H1 (cell line): ENCODE measurements at regions not wholly inside any gene's neighbourhood (a gene's known extent, or its start where the extent isn't known, plus 50 kb on each side); places are given as distances from the start of the nearest gene placed in this dataset.

ENCODE experiments used
- CTCF ChIA-PET: fragments of 300-600 bp; sonication (Branson Sonifier 250); formaldehyde crosslinking; loops from one replicate; lab custom pipeline; 2021; ENCODE audit not compliant: partially characterized antibody; lab: Charles Lee
- POLR2A ChIA-PET: fragments of 300-600 bp; sonication (Branson Sonifier 250); formaldehyde crosslinking; loops from one replicate; lab custom pipeline; 2021; ENCODE audit warnings: inconsistent platforms; ENCODE audit not compliant: partially characterized antibody; lab: Charles Lee
- DNase-seq, 2 experiments: peaks; one replicate each; pipeline versions ENCODE4 v3.0.0 to v3.0.0-alpha.2; 2010 to 2022; ENCODE audit warnings: low spot score in 2 of 2, low read depth in 1 of 2, mixed read lengths in 1 of 2
- FAIRE-seq: peaks from 2 replicates; lab custom pipeline; 2011; peaks lifted over from hg19 to GRCh38; lab: Jason Lieb, UNC
- H2AFZ ChIP-seq: 2 replicates; pipeline ENCODE4 v1.8.1; 2012; ENCODE audit warnings: low read length, inconsistent platforms
- H2AK5ac ChIP-seq: 2 replicates; pipeline ENCODE4 v1.6.1; 2013; ENCODE audit warnings: low read depth, low read length
- H2BK120ac ChIP-seq: replicated peaks from 2 replicates; pipeline ENCODE3; 2013; ENCODE audit warnings: low read depth, low read length, inconsistent platforms
- H2BK12ac ChIP-seq: 2 replicates; pipeline ENCODE4 v1.6.1; 2013; ENCODE audit warnings: low read depth, low read length
- H2BK15ac ChIP-seq: 2 replicates; pipeline ENCODE4 v1.6.1; 2013; ENCODE audit warnings: low read length
- H2BK20ac ChIP-seq: 2 replicates; pipeline ENCODE4 v1.6.1; 2013; ENCODE audit warnings: low read length
- H2BK5ac ChIP-seq: 2 replicates; pipeline ENCODE4 v1.6.1; 2013; ENCODE audit warnings: low read depth, low read length
- H3K14ac ChIP-seq: 2 replicates; pipeline ENCODE4 v1.6.1; 2013; ENCODE audit warnings: inconsistent platforms; ENCODE audit not compliant: insufficient read length
- H3K18ac ChIP-seq: 2 replicates; pipeline ENCODE4 v1.6.1; 2013; ENCODE audit warnings: low read length; ENCODE audit errors: extremely low read depth
- H3K23ac ChIP-seq: 2 replicates; pipeline ENCODE4 v1.6.1; 2013; ENCODE audit warnings: inconsistent platforms; ENCODE audit not compliant: insufficient read length
- H3K23me2 ChIP-seq: 2 replicates; pipeline ENCODE4 v1.6.1; 2013; ENCODE audit warnings: low read depth, low read length
- H3K27ac ChIP-seq: 2 replicates; pipeline ENCODE4 v1.6.1; 2011; ENCODE audit warnings: low read depth, low read length, inconsistent platforms
- H3K27me3 ChIP-seq, 4 experiments: replicated peaks in 1 of 4; 1 replicate in 1 of 4; 2 replicates in 3 of 4; pipeline versions ENCODE4 v1.6.1 to v1.8.1; 2011 to 2013; ENCODE audit warnings: low read length in 3 of 4, mild to moderate bottlenecking in 3 of 4, inconsistent platforms in 2 of 4, mixed read lengths in 2 of 4, moderate library complexity in 1 of 4; ENCODE audit not compliant: control insufficient read depth in 3 of 4, insufficient read depth in 3 of 4; ENCODE audit errors: extremely low read depth in 1 of 4
- H3K36me3 ChIP-seq, 4 experiments: 2 replicates each; pipeline versions ENCODE4 v1.6.1 to v1.8.1; 2011 to 2013; ENCODE audit warnings: mild to moderate bottlenecking in 4 of 4, low read length in 3 of 4, moderate library complexity in 2 of 4, control low read depth in 1 of 4, inconsistent platforms in 1 of 4; ENCODE audit not compliant: insufficient read depth in 4 of 4, control insufficient read depth in 2 of 4
- H3K4ac ChIP-seq: replicated peaks from 2 replicates; pipeline ENCODE3; 2013; ENCODE audit warnings: low read length, low read depth, mixed read lengths, inconsistent platforms; ENCODE audit not compliant: insufficient read length
- H3K4me1 ChIP-seq, 4 experiments: replicated peaks in 1 of 4; 1 replicate in 1 of 4; 2 replicates in 3 of 4; pipeline versions ENCODE4 v1.6.1 to v1.8.1; 2011 to 2013; ENCODE audit warnings: low read length in 3 of 4, inconsistent platforms in 2 of 4, mixed read lengths in 1 of 4; ENCODE audit not compliant: insufficient read depth in 4 of 4, control insufficient read depth in 3 of 4
- H3K4me2 ChIP-seq, 2 experiments: 2 replicates each; pipeline versions ENCODE4 v1.6.1 to v1.8.1; 2011 to 2013; ENCODE audit warnings: low read depth in 2 of 2, low read length in 2 of 2, control low read depth in 1 of 2, inconsistent platforms in 1 of 2, mild to moderate bottlenecking in 1 of 2; ENCODE audit not compliant: insufficient read depth in 1 of 2
- H3K4me3 ChIP-seq, 4 experiments: fragments of 200-600, 300-600 bp in 1 of 4; sonication (generic), shearing (Covaris generic), sonication (Bioruptor Twin) in 1 of 4; 2 replicates each; pipeline versions ENCODE4 v1.5.1 to v1.8.1; 2011 to 2016; ENCODE audit warnings: low read length in 4 of 4, low read depth in 3 of 4, control low read depth in 2 of 4, inconsistent platforms in 2 of 4, mild to moderate bottlenecking in 2 of 4, mixed read lengths in 1 of 4, moderate library complexity in 1 of 4; ENCODE audit not compliant: insufficient read depth in 2 of 4; ENCODE audit errors: extremely low read depth in 1 of 4
- H3K56ac ChIP-seq: replicated peaks from 2 replicates; pipeline ENCODE3; 2013; ENCODE audit warnings: low read depth, mild to moderate bottlenecking, mixed read lengths, low read length, inconsistent platforms; ENCODE audit not compliant: insufficient read length
- H3K79me1 ChIP-seq: 2 replicates; pipeline ENCODE4 v1.6.1; 2013; ENCODE audit warnings: low read depth, low read length, control low read depth
- H3K79me2 ChIP-seq, 2 experiments: 2 replicates each; pipeline versions ENCODE4 v1.6.1 to v1.8.1; 2012 to 2013; ENCODE audit warnings: low read length in 2 of 2, mild to moderate bottlenecking in 2 of 2, inconsistent platforms in 1 of 2; ENCODE audit not compliant: insufficient read depth in 2 of 2, control insufficient read depth in 1 of 2
- H3K9ac ChIP-seq, 4 experiments: replicated peaks in 1 of 4; 1 replicate in 1 of 4; 2 replicates in 3 of 4; pipeline versions ENCODE4 v1.6.1 to v1.8.1; 2011 to 2013; ENCODE audit warnings: low read depth in 3 of 4, low read length in 3 of 4, control low read depth in 2 of 4, mild to moderate bottlenecking in 2 of 4, moderate library complexity in 2 of 4, inconsistent platforms in 1 of 4; ENCODE audit errors: extremely low read depth in 1 of 4
- H3K9me3 ChIP-seq, 2 experiments: 2 replicates each; pipeline versions ENCODE4 v1.6.1 to v1.8.1; 2012 to 2013; ENCODE audit warnings: mild to moderate bottlenecking in 2 of 2, moderate library complexity in 2 of 2, control low read depth in 1 of 2, inconsistent platforms in 1 of 2, low read depth in 1 of 2, low read length in 1 of 2, mixed read lengths in 1 of 2; ENCODE audit not compliant: insufficient read depth in 2 of 2
- H4K20me1 ChIP-seq, 2 experiments: replicated peaks in 1 of 2; 2 replicates each; pipeline versions ENCODE3 to v1.8.1; 2011 to 2013; ENCODE audit warnings: inconsistent platforms in 2 of 2, low read length in 2 of 2, mild to moderate bottlenecking in 1 of 2; ENCODE audit not compliant: insufficient read depth in 2 of 2, control insufficient read depth in 1 of 2
- H4K5ac ChIP-seq: 2 replicates; pipeline ENCODE4 v1.6.1; 2013; ENCODE audit warnings: low read length, low read depth, mixed read lengths, inconsistent platforms; ENCODE audit not compliant: insufficient read length
- H4K8ac ChIP-seq: 2 replicates; pipeline ENCODE4 v1.8.0; 2013; ENCODE audit warnings: mild to moderate bottlenecking, moderate library complexity, low read length, inconsistent platforms; ENCODE audit not compliant: insufficient read depth; ENCODE audit errors: extremely low read depth
- H4K91ac ChIP-seq: replicated peaks from 2 replicates; pipeline ENCODE3; 2013; ENCODE audit warnings: low read length, mixed read lengths, inconsistent platforms; ENCODE audit not compliant: insufficient read length
- ATF3 ChIP-seq: IDR thresholded peaks from 2 replicates; pipeline ENCODE4 v1.6.1; 2011; ENCODE audit warnings: low read depth, mild to moderate bottlenecking, low read length; ENCODE audit not compliant: insufficient read depth
- EP300 ChIP-seq, 2 experiments: IDR thresholded peaks; 1 replicate in 1 of 2; 2 replicates in 1 of 2; pipeline ENCODE4 v1.6.1; 2011 to 2012; ENCODE audit warnings: low read depth in 2 of 2, low read length in 2 of 2, mild to moderate bottlenecking in 2 of 2, borderline replicate concordance in 1 of 2, inconsistent platforms in 1 of 2, moderate library complexity in 1 of 2
- JUND ChIP-seq: IDR thresholded peaks from 2 replicates; pipeline ENCODE4 v1.6.1; 2011; ENCODE audit warnings: mild to moderate bottlenecking, improper control_type of control experiment, low read length
- MAFK ChIP-seq: IDR thresholded peaks from 2 replicates; pipeline ENCODE4 v1.6.1; 2012; ENCODE audit warnings: low read depth, mild to moderate bottlenecking, improper control_type of control experiment, low read length
- NANOG ChIP-seq: IDR thresholded peaks from 2 replicates; pipeline ENCODE4 v1.6.1; 2011; ENCODE audit warnings: low read length, low read depth, mild to moderate bottlenecking, inconsistent platforms; ENCODE audit not compliant: insufficient read depth, poor library complexity, severe bottlenecking
- NRF1 ChIP-seq: IDR thresholded peaks from 2 replicates; pipeline ENCODE4 v1.6.1; 2011; ENCODE audit warnings: mild to moderate bottlenecking, low read depth, low read length, improper control_type of control experiment
- POLR2AphosphoS5 ChIP-seq: IDR thresholded peaks from 2 replicates; pipeline ENCODE4 v1.6.1; 2011; ENCODE audit warnings: low read depth, low read length
- RBBP5 ChIP-seq: IDR thresholded peaks from 2 replicates; pipeline ENCODE4 v1.7.1; 2012; ENCODE audit warnings: low read depth, mild to moderate bottlenecking, inconsistent platforms, low read length, moderate library complexity, borderline replicate concordance
- RFX5 ChIP-seq: IDR thresholded peaks from 2 replicates; pipeline ENCODE4 v1.6.1; 2011; ENCODE audit warnings: low read depth, low read length, improper control_type of control experiment, borderline replicate concordance
- SAP30 ChIP-seq: fragments of 300-600 bp; sonication (generic); IDR thresholded peaks from 2 replicates; pipeline ENCODE4 v1.7.1; 2012; ENCODE audit warnings: low read length, moderate library complexity, mild to moderate bottlenecking, inconsistent platforms; ENCODE audit not compliant: insufficient read depth, insufficient replicate concordance
- SIN3A ChIP-seq, 2 experiments: IDR thresholded peaks in 1 of 2; conservative IDR thresholded peaks in 1 of 2; 2 replicates each; pipeline ENCODE4 v1.6.1; 2011 to 2012; ENCODE audit warnings: low read length in 2 of 2, improper control_type of control experiment in 1 of 2, low read depth in 1 of 2, mild to moderate bottlenecking in 1 of 2
- SP4 ChIP-seq: IDR thresholded peaks from 2 replicates; pipeline ENCODE4 v1.6.1; 2012; ENCODE audit warnings: low read length, inconsistent platforms
- TAF7 ChIP-seq: optimal IDR thresholded peaks from 2 replicates; pipeline ENCODE3; 2011; ENCODE audit warnings: low read depth, mild to moderate bottlenecking, inconsistent platforms, low read length, moderate library complexity, borderline replicate concordance
- TBP ChIP-seq: IDR thresholded peaks from 2 replicates; pipeline ENCODE4 v1.6.1; 2011; ENCODE audit warnings: low read depth, low read length, improper control_type of control experiment
- WGBS, 2 experiments: shearing (Covaris generic) in 1 of 2; methylation state at CpG; one replicate each; pipeline versions ENCODE4 v1.1.6 to v1.1.7; 2013 to 2015; ENCODE audit warnings: low lambda C conversion rate in 2 of 2, mixed read lengths in 2 of 2, inconsistent platforms in 1 of 2, low coverage in 1 of 2, missing lambda C conversion rate in 1 of 2; ENCODE audit not compliant: insufficient replicate concordance in 2 of 2, insufficient coverage in 1 of 2, insufficient read length in 1 of 2; ENCODE audit errors: extremely low coverage in 1 of 2, missing lambda C conversion rate in 1 of 2; 5-methylcytosine and 5-hydroxymethylcytosine counted together

GRCh38 chr10:30229536-30229935, 119.5 kb downstream of the MTPAP start:
- H3K79me1 ChIP-seq = no peaks in the 10 kb centered on the region
- H3K4me2 ChIP-seq = no peak overlapping the region
- no peak overlapping the region for H3K18ac ChIP-seq
- no peak overlapping the region for H2BK15ac ChIP-seq
- ChIA-PET CTCF (interaction anchor here (1.0 kb wide), 1 partner anchor 11 kb away, joined by 3 read pairs; no protein-coding TSS in a partner anchor), POLR2A (no interaction called here)
- no peak overlapping the region for H3K56ac ChIP-seq
- DNase-seq (no peak), FAIRE-seq (no peak)
- no peak overlapping the region for H2BK5ac ChIP-seq
- no peak overlapping the region for H4K91ac ChIP-seq
- H4K20me1 ChIP-seq = no peaks in the 10 kb centered on the region
- no peak overlapping the region for H3K4me3 ChIP-seq
- H3K9ac ChIP-seq = no peak overlapping the region
- no peaks in the 10 kb centered on the region for H3K4me1 ChIP-seq
- H3K23ac ChIP-seq = no peak overlapping the region
- no peak overlapping the region for H4K5ac ChIP-seq
- H3K79me2 ChIP-seq = no peaks in the 10 kb centered on the region
- no peak overlapping the region for H2BK20ac ChIP-seq
- H2BK120ac ChIP-seq = no peak overlapping the region
- no peak overlapping the region; the same call in 1 of the 2 replicates for H4K8ac ChIP-seq
- 89% methylated on average over 5 of the region's 5 CpGs; no CpG with 5 or more reads in 1 of the 2 experiments for WGBS, 2 experiments
- H2AFZ ChIP-seq = no peak overlapping the region
- H3K36me3 ChIP-seq = no peaks in the 10 kb centered on the region
- H3K23me2 ChIP-seq = no peaks in the 10 kb centered on the region
- H3K14ac ChIP-seq = no peak overlapping the region
- H3K27ac ChIP-seq = no peak overlapping the region
- no peak overlapping the region for H2BK12ac ChIP-seq
- H2AK5ac ChIP-seq = no peak overlapping the region
- no peaks in the 10 kb centered on the region for H3K9me3 ChIP-seq
- H3K27me3 ChIP-seq = no peaks in the 10 kb centered on the region
- H3K4ac ChIP-seq = no peak overlapping the region
- no peak for TF ChIP-seq TAF7
- TF ChIP-seq SP4 = no peak
- no peak for TF ChIP-seq JUND
- no peak for TF ChIP-seq RFX5
- no peak for TF ChIP-seq ATF3
- TF ChIP-seq MAFK = no peak
- no peak for TF ChIP-seq NRF1
- TF ChIP-seq POLR2AphosphoS5 = no peak
- TF ChIP-seq NANOG = no peak
- TF ChIP-seq TBP = no peak
- no peak for TF ChIP-seq EP300 (IDR thresholded peaks at IDR 0.05; ENCODE audit: borderline replicate concordance in 1 of 2, low read depth in 2 of 2, low read length in 2 of 2)
- TF ChIP-seq SIN3A (conservative IDR thresholded peaks at IDR 0.05 in 1 of 2, IDR thresholded peaks at IDR 0.05 in 1 of 2; ENCODE audit: low read depth in 1 of 2, low read length in 2 of 2) = no peak
- TF ChIP-seq SAP30 = no peak
- no peak for TF ChIP-seq RBBP5
